Neural progenitor cell (in vitro differentiated cells): ENCODE measurements at regions not wholly inside any gene's neighbourhood (a gene's known extent, or its start where the extent isn't known, plus 50 kb on each side); places are given as distances from the start of the nearest gene placed in this dataset.

Experiments used
- EZH2 ChIP-seq: fragments of 200-600 bp; sonication (generic); IDR thresholded peaks from 2 replicates; pipeline ENCODE4 v1.6.1; 2017; ENCODE audit warnings: antibody characterized with exemption, mild to moderate bottlenecking, moderate library complexity
- TF ChIP-seq, protein P1 (sequence below): fragments of 200-600 bp; sonication (generic); IDR thresholded peaks from 2 replicates; pipeline ENCODE4 v1.5.1; 2017; ENCODE audit warnings: antibody characterized with exemption, mild to moderate bottlenecking

DNA sequence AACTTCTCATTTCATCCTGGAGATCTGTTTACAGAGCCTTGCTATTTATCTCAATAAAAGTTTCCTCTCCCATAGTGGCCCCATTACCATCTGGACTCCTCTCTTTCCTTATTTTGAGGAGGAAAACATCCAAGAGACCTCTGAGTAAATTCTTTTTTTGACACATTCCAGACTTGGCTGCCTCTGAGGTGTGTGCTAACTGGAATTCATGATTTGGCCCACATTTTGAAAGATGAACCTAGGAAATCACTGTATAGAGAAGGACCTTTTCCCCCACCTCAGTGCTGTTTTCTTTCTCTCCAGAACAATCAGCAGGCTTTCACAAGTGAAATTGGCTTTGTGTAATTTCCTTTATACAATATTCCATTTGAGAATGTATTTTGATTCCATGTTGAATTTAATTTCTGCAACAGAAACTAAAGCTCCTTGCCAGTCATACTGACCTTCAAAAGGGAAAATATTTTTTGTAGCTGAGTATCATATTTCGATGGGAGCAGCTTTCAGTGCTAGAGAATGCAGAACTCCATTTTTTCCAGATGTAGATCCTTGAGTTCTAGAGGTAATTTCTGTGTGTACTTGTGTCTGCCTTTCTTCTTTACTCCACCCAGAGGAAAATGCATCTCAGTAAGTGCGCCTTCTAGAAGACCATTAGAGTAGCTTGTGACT is 244.9 kb upstream of the RGS6 start:
- TF ChIP-seq, protein P1, sequence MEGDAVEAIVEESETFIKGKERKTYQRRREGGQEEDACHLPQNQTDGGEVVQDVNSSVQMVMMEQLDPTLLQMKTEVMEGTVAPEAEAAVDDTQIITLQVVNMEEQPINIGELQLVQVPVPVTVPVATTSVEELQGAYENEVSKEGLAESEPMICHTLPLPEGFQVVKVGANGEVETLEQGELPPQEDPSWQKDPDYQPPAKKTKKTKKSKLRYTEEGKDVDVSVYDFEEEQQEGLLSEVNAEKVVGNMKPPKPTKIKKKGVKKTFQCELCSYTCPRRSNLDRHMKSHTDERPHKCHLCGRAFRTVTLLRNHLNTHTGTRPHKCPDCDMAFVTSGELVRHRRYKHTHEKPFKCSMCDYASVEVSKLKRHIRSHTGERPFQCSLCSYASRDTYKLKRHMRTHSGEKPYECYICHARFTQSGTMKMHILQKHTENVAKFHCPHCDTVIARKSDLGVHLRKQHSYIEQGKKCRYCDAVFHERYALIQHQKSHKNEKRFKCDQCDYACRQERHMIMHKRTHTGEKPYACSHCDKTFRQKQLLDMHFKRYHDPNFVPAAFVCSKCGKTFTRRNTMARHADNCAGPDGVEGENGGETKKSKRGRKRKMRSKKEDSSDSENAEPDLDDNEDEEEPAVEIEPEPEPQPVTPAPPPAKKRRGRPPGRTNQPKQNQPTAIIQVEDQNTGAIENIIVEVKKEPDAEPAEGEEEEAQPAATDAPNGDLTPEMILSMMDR = no peak
- no peak for TF ChIP-seq EZH2
